Hematopoietic multipotent progenitor cell treated with erythropoietin and hydrocortisone succinate and interleukin-3 and kit ligand, for 15 days (in vitro differentiated cells): ENCODE measurements at regions not wholly inside any gene's neighbourhood (a gene's known extent, or its start where the extent isn't known, plus 50 kb on each side); places are given as distances from the start of the nearest gene placed in this dataset.

Experiments
- DNase-seq: peaks from one replicate; pipeline ENCODE4 v3.0.0-alpha.2; 2015; ENCODE audit warnings: low spot score

- peak; percentile 5 for DNase-seq
Measured at GRCh38 chr14:86057018-86057667, 527.2 kb downstream of the FLRT2 start.

- DNase-seq = no peak
Measured at GRCh38 chr14:86055512-86056075, 525.6 kb downstream of the FLRT2 start.

DNA sequence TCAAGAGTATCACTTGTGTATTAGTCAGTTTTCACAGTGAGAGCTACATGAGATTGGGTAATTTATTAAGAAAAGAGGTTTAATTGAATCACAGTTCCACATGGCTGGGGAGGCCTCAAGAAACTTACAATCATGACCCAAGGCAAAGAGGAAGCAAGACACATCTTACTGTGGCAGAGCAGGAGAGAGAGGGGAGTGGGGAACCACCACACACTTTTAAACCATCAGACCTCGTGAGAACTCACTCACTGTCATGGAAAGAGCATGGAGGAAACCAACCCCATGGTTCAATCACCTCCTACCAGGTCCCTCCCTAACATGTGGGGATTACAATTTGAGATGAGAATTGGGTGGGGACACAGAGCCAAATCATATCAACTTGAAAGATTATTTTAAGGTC is 522.9 kb downstream of the FLRT2 start:
- no peak for DNase-seq

GRCh38 chr14:86050757-86051156 is 520.8 kb downstream of the FLRT2 start:
- no peak for DNase-seq

DNA sequence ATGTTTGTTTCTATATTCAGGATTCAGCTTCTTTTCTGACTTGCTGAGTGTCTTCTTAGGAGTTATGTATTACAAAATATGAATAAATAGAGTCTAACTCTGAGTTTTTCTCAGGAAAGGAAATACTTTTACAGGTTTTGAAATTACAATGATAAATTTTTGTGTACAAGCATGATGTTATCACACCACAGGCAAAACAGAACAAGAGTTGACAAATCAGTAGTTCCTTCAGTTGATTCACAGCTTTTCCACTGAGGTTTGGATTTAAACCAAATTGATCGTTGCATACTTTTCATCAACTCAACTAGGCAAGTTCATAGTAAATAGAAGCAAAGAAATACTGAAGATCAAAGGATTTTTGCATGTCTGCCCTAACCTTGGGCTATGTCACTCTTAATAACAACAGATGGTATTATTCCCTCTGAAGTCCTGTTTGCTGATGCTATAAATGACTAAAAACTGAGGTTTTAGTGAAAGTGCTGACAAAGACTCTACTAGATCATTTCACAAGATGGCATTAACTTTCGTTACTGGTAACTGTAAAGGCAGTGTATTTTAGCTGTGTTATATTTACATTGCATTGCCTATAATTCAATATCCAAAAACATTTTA is 520.2 kb downstream of the FLRT2 start:
- DNase-seq = no peak

DNA sequence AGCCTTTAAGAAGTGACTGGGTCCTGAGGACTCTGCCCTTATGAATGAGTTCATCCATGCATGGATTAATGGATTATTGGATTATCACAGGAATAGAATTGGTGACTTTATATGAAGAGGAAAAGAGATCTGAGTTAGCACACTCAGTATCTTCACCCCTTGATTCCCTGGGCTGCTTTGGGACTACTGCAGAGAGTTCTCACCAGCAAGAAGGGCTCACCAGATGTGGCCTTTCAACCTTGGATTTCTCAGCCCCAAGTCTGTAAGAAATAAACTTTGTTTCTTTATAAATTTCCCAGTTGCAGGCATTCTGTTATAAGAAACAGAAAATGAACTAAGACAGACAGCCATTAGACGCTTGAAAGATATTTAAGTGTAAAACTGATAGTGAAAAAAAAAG is 509.2 kb downstream of the FLRT2 start:
- DNase-seq = no peak

DNA sequence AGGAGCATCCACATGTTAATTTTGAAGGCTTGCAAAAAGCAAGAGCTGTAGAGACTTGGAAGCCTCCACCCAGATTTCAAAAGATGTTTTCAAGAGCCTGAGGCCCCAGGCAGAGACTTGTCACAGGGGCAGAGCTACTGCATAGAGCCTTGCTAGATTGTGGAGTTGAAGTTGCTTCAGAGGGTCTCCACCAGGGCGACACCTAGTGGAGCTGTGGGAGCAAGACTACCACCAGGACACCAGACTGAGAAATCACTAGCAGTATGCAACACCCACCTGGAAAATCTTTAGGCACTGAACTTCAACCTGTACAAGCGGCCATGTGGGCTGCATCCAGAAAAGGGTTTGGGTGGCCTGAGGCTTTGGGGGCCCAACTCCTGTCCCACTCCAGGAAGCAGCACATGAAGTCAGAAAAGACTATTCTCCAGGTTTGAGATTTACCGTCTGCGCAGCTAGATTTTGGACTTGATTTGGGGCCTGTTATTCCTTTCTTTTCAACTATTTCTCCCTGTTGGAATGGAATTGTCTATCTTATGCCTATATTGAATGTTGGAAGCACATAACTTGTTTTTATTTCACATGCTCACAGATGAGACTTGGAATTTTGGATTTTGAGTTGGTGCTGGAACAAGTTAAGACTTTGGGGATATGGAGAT is 508.6 kb downstream of the FLRT2 start:
- peak; percentile 2 for DNase-seq

GRCh38 chr14:86035882-86036281 is 505.9 kb downstream of the FLRT2 start:
- peak; percentile 4 for DNase-seq

- no peak for DNase-seq
Measured at GRCh38 chr14:86027990-86028389, 498.0 kb downstream of the FLRT2 start.

GRCh38 chr14:86027144-86027543 is 497.2 kb downstream of the FLRT2 start:
- no peak for DNase-seq

- DNase-seq = no peak
Measured at GRCh38 chr14:86022031-86022629, 492.2 kb downstream of the FLRT2 start.

DNA sequence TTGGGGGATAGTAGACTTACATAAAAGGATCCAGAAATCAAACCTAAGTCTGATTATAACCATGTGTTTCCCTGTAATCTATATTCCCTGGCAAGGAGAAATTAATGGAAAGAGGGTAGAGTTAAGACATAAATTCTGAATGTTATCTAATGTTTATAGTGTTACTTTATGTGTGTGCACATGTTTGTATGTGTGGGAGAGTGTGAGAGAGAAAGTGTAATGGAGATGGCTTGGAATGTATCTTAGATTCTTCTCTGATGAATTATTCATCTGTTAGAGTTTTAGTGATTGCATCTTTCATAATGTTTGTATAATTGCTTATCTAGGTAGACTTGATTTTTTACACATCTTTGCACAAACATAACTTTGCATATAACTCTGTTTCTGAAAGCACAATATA is 490.9 kb downstream of the FLRT2 start:
- no peak for DNase-seq

- DNase-seq = no peak
Measured at GRCh38 chr14:86015941-86016340, 486.0 kb downstream of the FLRT2 start.

- no peak for DNase-seq
Measured at GRCh38 chr14:86015511-86015910, 485.6 kb downstream of the FLRT2 start.

DNA sequence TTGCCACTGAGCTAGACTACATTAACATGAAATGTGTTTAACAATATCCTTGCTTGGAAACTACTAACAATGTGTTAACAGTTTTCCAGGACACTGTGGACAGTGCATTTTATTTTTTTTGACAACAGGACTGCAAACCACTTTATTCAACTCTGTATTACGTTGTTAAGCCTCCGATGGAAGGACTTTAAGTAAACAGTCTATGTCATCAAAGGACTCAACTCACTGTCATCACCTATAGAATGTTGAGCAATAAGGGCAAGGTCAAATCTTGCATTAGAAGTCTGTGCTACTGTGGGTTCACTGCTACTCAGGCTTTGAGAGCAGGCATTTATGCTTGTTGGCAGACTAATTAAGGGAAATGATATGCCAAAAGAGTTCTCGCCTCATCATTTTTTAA is 483.7 kb downstream of the FLRT2 start:
- no peak for DNase-seq

GRCh38 chr14:86012461-86012860 is 482.5 kb downstream of the FLRT2 start:
- no peak for DNase-seq

GRCh38 chr14:86003998-86004397 is 474.1 kb downstream of the FLRT2 start:
- DNase-seq = no peak

- no peak for DNase-seq
Measured at GRCh38 chr14:85996551-85996950, 466.6 kb downstream of the FLRT2 start.

DNA sequence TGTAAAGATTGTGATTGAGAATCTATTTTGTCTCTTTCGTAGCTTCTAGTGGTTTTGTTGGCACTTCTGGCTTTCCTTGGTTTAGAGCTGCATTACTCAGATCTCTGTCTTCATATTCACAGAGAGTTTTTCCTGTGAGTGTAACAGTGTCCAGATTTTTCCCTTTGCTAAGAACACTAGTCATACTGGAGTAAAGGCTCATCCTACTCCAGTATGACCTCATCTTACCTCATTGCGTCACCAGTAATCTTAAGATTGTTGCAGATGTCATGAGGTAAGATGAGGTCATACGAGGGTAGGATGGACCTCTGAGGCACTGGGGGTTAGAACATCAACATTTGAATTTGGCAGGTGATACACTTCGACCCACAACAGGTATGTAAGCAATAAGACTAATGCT is 461.2 kb downstream of the FLRT2 start:
- no peak for DNase-seq

DNA sequence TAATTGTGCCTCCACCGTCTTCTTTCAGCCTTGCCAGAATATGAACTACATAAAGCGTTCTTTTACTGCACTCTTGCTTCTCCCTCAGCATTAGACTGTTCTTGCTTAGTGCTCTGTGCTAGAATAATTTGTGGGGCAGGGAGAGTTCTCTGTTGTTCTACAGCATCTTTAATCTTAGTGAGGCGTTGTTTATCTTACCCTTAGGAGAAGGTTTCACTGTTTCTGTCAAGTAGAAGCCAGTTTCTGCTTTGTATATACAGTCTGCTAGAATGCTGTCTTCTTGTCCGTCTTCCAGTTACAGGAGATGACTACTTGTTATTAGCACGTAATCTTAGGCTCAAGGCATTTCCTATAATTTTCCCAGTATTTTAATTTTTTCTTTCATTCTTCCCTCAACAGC is 458.0 kb downstream of the FLRT2 start:
- DNase-seq = no peak

- DNase-seq = no peak
Measured at GRCh38 chr14:85987292-85987691, 457.3 kb downstream of the FLRT2 start.

DNA sequence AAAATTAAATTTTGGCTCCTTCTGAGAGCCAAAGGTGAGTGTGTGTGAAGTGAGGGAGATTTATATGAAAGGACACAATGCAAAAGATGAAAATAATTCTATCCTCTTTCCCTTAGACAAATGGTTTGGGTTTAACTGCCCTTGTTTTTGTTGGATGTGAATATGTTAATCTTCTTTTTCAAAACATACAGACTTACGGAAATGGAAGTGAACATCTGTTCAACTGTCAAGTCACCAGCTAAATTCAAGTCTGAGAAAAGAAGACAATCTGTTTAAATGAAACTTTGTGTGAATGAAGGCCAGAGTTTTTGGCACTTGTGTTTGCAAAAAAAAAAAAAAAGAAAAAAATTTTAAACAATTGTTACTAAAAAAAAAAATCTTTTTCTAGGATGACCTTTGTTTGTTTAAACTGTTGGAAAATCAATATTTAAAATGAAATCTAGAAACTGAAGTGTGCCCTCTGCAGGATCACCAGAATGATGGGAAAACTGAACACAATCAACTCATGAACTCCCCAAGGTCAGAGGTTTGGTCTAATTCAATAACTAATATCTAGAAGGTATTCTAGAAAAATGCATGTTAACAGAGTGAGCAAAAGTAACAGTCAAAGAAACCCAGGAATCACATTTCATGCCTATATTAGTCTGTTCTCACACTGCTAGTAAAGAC is 448.8 kb downstream of the FLRT2 start:
- DNase-seq = no peak
